ENCODE measurements at regions not wholly inside any gene's neighbourhood (a gene's known extent, or its start where the extent isn't known, plus 50 kb on each side); places are given as distances from the start of the nearest gene placed in this dataset.

GRCh38 chrX:113726898-113727297 is 857.0 kb upstream of the HTR2C start:
- TF ChIP-seq CTCF (IDR thresholded peaks at IDR 0.05) (no peak), POLR2A (IDR thresholded peaks at IDR 0.05) (no peak), EP300 (IDR thresholded peaks at IDR 0.05) (no peak)

Measured in tibial nerve (tissue), 4 donors.